MM.1S (cell line): ENCODE measurements at regions not wholly inside any gene's neighbourhood (a gene's known extent, or its start where the extent isn't known, plus 50 kb on each side); places are given as distances from the start of the nearest gene placed in this dataset.

ENCODE experiments used
- DNase-seq: peaks from one replicate; pipeline ENCODE4 v3.0.0-alpha.2; 2015
- H2AFZ ChIP-seq: fragments of 300-600 bp; sonication (generic); 2 replicates; pipeline ENCODE4 v1.6.0; 2016; ENCODE audit warnings: antibody characterized with exemption, low read length
- H3F3A ChIP-seq: fragments of 300-600 bp; sonication (generic); 2 replicates; pipeline ENCODE4 v1.6.1; 2016; ENCODE audit warnings: mild to moderate bottlenecking, antibody characterized with exemption, low read length, moderate library complexity, mixed read lengths; ENCODE audit not compliant: insufficient read depth
- H3K27ac ChIP-seq: fragments of 300-600 bp; sonication (generic); 2 replicates; pipeline ENCODE4 v1.5.1; 2016; ENCODE audit warnings: mild to moderate bottlenecking, low read length
- H3K27me3 ChIP-seq: fragments of 300-600 bp; sonication (generic); replicated peaks from 2 replicates; pipeline ENCODE4 v1.6.0; 2016; ENCODE audit warnings: low read length; ENCODE audit not compliant: insufficient read depth
- H3K36me3 ChIP-seq: fragments of 300-600 bp; sonication (generic); replicated peaks from 2 replicates; pipeline ENCODE4 v1.6.1; 2016; ENCODE audit warnings: mild to moderate bottlenecking, low read length, mixed read lengths; ENCODE audit not compliant: insufficient read depth
- H3K4me1 ChIP-seq: fragments of 300-600 bp; sonication (generic); 2 replicates; pipeline ENCODE4 v1.6.1; 2016; ENCODE audit warnings: low read length, mixed read lengths
- H3K4me2 ChIP-seq: fragments of 300-600 bp; sonication (generic); 2 replicates; pipeline ENCODE4 v1.6.0; 2016; ENCODE audit warnings: low read depth, low read length
- H3K4me3 ChIP-seq: fragments of 300-600 bp; sonication (generic); 2 replicates; pipeline ENCODE4 v1.5.1; 2016; ENCODE audit warnings: low read length, mixed read lengths
- H3K79me2 ChIP-seq: fragments of 300-600 bp; sonication (generic); 2 replicates; pipeline ENCODE4 v1.6.1; 2016; ENCODE audit warnings: mixed run types, low read length, mixed read lengths
- H3K9ac ChIP-seq: fragments of 300-600 bp; sonication (generic); 2 replicates; pipeline ENCODE4 v1.6.1; 2016; ENCODE audit warnings: low read length, mixed read lengths
- H3K9me2 ChIP-seq: fragments of 300-600 bp; sonication (generic); replicated peaks from 2 replicates; pipeline ENCODE4 v1.6.1; 2016; ENCODE audit warnings: mild to moderate bottlenecking, low read length, mixed read lengths; ENCODE audit not compliant: insufficient read depth
- H3K9me3 ChIP-seq: fragments of 300-600 bp; sonication (generic); replicated peaks from 2 replicates; pipeline ENCODE4 v1.6.1; 2016; ENCODE audit warnings: mild to moderate bottlenecking, low read length, mixed read lengths; ENCODE audit not compliant: insufficient read depth
- H4K20me1 ChIP-seq: fragments of 300-600 bp; sonication (generic); 2 replicates; pipeline ENCODE4 v1.6.1; 2016; ENCODE audit warnings: mild to moderate bottlenecking, low read length, moderate library complexity, mixed read lengths; ENCODE audit not compliant: insufficient read depth
- EZH2 ChIP-seq: fragments of 300-600 bp; sonication (generic); optimal IDR thresholded peaks from 2 replicates; pipeline ENCODE3; 2017; ENCODE audit warnings: low read depth, mild to moderate bottlenecking, antibody characterized with exemption, low read length, mixed read lengths
- EZH2phosphoT487 ChIP-seq: fragments of 300-600 bp; sonication (generic); IDR thresholded peaks from 2 replicates; pipeline ENCODE4 v1.6.1; 2018; ENCODE audit warnings: antibody characterized with exemption, low read length
- TF ChIP-seq, protein P1 (sequence below): fragments of 300-600 bp; sonication (generic); IDR thresholded peaks from 2 replicates; pipeline ENCODE4 v1.5.1; 2016; ENCODE audit warnings: antibody characterized with exemption, low read length, mixed read lengths

DNA sequence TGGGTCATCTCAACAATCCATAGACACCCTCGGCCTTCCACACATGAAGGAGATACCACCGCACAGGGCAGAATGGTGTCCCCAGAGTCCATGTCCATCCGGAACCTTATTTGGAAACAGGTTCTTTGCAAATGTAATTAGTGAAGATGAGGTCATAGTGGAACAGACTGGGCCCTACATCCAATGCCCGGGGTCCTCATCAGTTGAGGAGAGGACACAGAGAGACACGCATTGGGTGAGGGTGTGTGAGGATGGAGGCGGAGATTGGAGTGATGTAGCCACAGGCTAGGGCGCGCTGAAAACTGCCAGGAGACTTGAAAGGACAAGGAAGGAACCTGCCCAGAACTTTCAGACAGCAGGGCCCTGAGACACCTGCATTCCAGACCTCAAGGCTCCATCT, 169.4 kb downstream of the ENGASE start:
- H3K36me3 ChIP-seq: no peaks in the 10 kb centered on the region
- H3K9me3 ChIP-seq: no peaks in the 10 kb centered on the region
- no peak overlapping the region for H2AFZ ChIP-seq
- H3K27me3 ChIP-seq: peaks cover 95% of the 10 kb centered on the region
- no peaks in the 10 kb centered on the region for H4K20me1 ChIP-seq
- H3K4me3 ChIP-seq: no peak overlapping the region
- DNase-seq: no peak
- H3K4me1 ChIP-seq: no peaks in the 10 kb centered on the region
- H3F3A ChIP-seq: no peaks in the 10 kb centered on the region
- no peaks in the 10 kb centered on the region for H3K9me2 ChIP-seq
- H3K79me2 ChIP-seq: no peaks in the 10 kb centered on the region
- H3K27ac ChIP-seq: no peak overlapping the region
- no peak overlapping the region for H3K9ac ChIP-seq
- TF ChIP-seq EZH2 (no peak), EZH2phosphoT487 (no peak)
- TF ChIP-seq, protein P1, sequence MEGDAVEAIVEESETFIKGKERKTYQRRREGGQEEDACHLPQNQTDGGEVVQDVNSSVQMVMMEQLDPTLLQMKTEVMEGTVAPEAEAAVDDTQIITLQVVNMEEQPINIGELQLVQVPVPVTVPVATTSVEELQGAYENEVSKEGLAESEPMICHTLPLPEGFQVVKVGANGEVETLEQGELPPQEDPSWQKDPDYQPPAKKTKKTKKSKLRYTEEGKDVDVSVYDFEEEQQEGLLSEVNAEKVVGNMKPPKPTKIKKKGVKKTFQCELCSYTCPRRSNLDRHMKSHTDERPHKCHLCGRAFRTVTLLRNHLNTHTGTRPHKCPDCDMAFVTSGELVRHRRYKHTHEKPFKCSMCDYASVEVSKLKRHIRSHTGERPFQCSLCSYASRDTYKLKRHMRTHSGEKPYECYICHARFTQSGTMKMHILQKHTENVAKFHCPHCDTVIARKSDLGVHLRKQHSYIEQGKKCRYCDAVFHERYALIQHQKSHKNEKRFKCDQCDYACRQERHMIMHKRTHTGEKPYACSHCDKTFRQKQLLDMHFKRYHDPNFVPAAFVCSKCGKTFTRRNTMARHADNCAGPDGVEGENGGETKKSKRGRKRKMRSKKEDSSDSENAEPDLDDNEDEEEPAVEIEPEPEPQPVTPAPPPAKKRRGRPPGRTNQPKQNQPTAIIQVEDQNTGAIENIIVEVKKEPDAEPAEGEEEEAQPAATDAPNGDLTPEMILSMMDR: no peak
- H3K4me2 ChIP-seq: no peak overlapping the region

DNA sequence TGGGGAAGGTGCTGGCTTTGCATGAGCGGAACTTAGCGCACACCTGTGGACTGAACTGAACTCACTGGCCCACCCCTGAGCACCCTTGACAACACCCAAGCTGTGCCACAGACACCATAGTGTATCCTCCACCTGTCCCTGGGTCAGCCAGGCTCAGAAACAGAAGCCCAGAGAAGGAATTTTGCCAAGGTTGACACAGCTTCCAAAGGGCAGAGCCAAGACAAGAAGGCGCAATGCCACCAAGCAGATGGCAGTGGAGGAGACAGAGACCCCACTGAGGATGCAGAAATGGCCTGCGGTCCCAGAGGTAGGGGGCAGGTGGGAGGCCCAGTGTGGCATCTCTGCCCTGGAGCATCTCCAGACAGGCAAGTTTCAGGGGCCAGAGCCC, 169.0 kb downstream of the ENGASE start:
- no peak for TF ChIP-seq EZH2
- TF ChIP-seq EZH2phosphoT487: no peak
- TF ChIP-seq, protein P1: no peak
- Histone ChIP-seq H3K4me2 (no peak overlapping the region), H3F3A (no peaks in the 10 kb centered on the region), H4K20me1 (no peaks in the 10 kb centered on the region), H3K27ac (no peak overlapping the region), H3K79me2 (no peaks in the 10 kb centered on the region), H2AFZ (no peak overlapping the region), H3K9me3 (no peaks in the 10 kb centered on the region), H3K4me3 (no peak overlapping the region), H3K9me2 (no peaks in the 10 kb centered on the region), H3K36me3 (no peaks in the 10 kb centered on the region), H3K9ac (no peak overlapping the region), H3K27me3 (peaks cover 95% of the 10 kb centered on the region), H3K4me1 (no peaks in the 10 kb centered on the region)
- no peak for DNase-seq

DNA sequence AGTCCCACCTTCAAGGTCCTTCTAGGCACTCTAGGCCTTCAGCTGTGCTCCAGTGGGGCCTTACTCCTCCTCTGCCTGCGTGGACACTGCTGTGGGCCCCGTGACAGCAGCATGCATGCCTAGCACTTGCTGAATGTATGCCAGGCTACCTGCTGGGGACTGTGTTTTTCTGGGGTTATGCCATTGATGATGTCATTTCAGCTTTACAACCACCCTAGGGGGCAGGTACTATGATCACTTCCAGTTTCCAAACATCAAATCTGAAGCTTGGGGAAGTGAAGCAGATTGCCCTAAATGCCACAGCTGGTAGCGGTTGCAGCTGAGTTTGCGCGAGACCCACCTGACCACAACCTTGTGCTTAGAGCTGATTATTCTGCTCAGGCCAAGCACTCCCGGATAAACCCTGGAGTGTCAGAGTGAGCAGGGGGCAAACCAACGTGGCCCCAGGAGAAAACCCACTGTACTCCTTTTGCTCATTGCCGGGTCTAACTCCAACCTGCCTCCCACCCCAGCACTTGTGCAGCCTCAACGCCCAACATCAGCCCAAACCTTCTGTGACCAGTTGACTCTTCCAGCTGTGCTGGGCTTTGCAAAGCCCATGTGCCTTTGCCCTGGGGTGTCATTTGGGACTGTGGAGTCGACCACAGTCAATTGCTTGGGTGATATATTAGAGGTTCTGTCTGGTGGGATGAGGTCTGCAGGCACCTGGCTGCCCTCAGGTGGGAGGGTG, 168.4 kb downstream of the ENGASE start:
- Histone ChIP-seq H3K9ac (no peak overlapping the region), H3K9me2 (no peaks in the 10 kb centered on the region), H3K4me3 (no peak overlapping the region), H3K79me2 (no peaks in the 10 kb centered on the region), H3K4me2 (no peak overlapping the region), H2AFZ (no peak overlapping the region), H4K20me1 (no peaks in the 10 kb centered on the region), H3K4me1 (no peaks in the 10 kb centered on the region), H3K27me3 (peaks cover 95% of the 10 kb centered on the region), H3K9me3 (no peaks in the 10 kb centered on the region), H3F3A (no peaks in the 10 kb centered on the region), H3K27ac (no peak overlapping the region), H3K36me3 (no peaks in the 10 kb centered on the region)
- TF ChIP-seq, protein P1: no peak
- TF ChIP-seq EZH2: no peak
- DNase-seq: no peak
